ENCODE measurements at regions not wholly inside any gene's neighbourhood (a gene's known extent, or its start where the extent isn't known, plus 50 kb on each side); places are given as distances from the start of the nearest gene placed in this dataset.

DNA sequence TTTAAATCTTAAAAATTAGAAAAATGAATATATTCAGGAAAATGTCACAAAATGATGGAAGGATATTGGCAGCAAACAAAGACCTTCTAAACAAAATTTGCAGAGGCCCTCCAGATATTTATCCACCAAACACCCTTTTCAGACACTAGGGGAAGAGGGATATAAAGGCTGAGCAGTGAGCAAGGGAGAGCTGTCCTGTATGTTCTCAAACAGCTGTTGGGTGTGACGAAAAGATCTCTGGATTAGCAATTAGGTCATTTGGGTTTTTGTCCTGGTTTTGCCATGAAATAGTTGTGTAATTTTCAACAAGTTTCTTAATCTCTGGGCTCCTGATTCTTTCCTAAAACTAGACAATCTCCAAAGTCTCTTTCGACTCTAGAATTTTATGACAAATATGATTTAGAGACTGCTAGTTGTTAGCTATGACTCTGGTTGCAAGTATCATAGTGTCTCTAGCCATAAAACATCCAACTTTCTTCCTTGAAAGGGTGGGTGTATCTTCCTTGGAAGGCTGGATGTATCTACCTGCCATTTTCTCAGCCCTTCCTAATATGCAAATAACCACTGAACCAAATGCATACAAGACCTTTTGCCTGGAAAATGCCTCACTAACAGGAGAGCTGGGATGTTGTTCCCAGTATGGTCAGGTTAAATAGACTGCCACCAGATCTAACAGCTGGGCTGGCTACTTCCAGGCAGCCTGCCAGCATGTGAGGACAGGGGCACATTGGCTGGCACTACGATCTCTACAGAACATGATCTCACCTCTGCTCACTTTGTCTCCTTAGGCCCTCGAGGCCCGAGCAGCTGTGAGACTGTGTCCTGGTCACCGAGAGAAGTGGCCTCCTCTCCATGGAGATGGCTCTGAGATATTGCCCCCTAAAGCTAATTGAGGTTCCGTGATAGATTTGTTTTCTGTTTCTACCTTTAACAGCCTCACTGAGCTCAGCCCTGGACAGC lies 225.5 kb upstream of the JADE1 start:
- ChIA-PET POLR2A (ENCODE audit: unreplicated experiment) (no interaction called here), CTCF (interaction anchor here (0.9 kb wide), 1 partner anchor 9 kb away, joined by 4 read pairs; no protein-coding TSS in a partner anchor)
- Histone ChIP-seq H3K4me3 (ENCODE audit: insufficient read depth, low read depth, low read length) (no peak overlapping the region), H3K9ac (ENCODE audit: low read depth, low read length) (no peak overlapping the region), H3K79me1 (ENCODE audit: low read depth in 1 of 2, low read length in 2 of 2) (no peaks in the 10 kb centered on the region), H3K4ac (ENCODE audit: low read depth, low read length) (no peak overlapping the region), H4K8ac (ENCODE audit: low read depth in 2 of 2, low read length in 2 of 2) (no peak overlapping the region), H3K9me3 (ENCODE audit: control insufficient read depth, insufficient read depth, low read length) (no peaks in the 10 kb centered on the region), H3K14ac (replicated peaks; ENCODE audit: low read depth, low read length) (no peak overlapping the region), H2AK9ac (replicated peaks; ENCODE audit: low read depth, low read length, poor library complexity) (no peak overlapping the region), H3K18ac (ENCODE audit: low read depth, low read length) (no peak overlapping the region), H3K27me3 (ENCODE audit: control insufficient read depth, insufficient read depth, low read length) (no peaks in the 10 kb centered on the region), H2BK120ac (ENCODE audit: low read depth, low read length) (no peak overlapping the region), H3K4me2 (ENCODE audit: low read depth, low read length) (no peak overlapping the region), H3K36me3 (ENCODE audit: control insufficient read depth, insufficient read depth, low read length) (no peaks in the 10 kb centered on the region), H3K4me1 (ENCODE audit: control insufficient read depth, insufficient read depth, low read length) (no peaks in the 10 kb centered on the region), H2BK5ac (ENCODE audit: low read depth, low read length, poor library complexity, severe bottlenecking) (no peak overlapping the region), H3K56ac (ENCODE audit: extremely low read depth, insufficient read depth, low read length) (no peak overlapping the region), H4K91ac (ENCODE audit: insufficient read depth, low read depth, low read length) (no peak overlapping the region), H2BK15ac (ENCODE audit: low read depth, low read length) (no peak overlapping the region), H3K23ac (ENCODE audit: low read depth, low read length) (no peak overlapping the region), H2AFZ (replicated peaks; ENCODE audit: low read length, poor library complexity) (no peak overlapping the region), H4K5ac (ENCODE audit: low read depth, low read length) (no peak overlapping the region), H3K9me1 (ENCODE audit: insufficient read depth, low read length) (no peaks in the 10 kb centered on the region), H2AK5ac (ENCODE audit: low read depth, low read length) (no peak overlapping the region), H2BK20ac (ENCODE audit: low read depth, low read length) (no peak overlapping the region), H3K27ac (ENCODE audit: insufficient read depth, low read length) (no peak overlapping the region), H4K20me1 (ENCODE audit: insufficient read depth, low read length) (no peaks in the 10 kb centered on the region)
- in situ Hi-C loops (cut with MboI; ENCODE audit: low sequenced_read_pairs), result no loop called here
- intact Hi-C loops (cut with micrococcal nuclease), result no loop called here
- ATAC-seq (ENCODE audit: low read depth) (no peak), DNase-seq (no peak)
- dilution Hi-C loops (cut with HindIII; ENCODE audit: low sequenced_read_pairs, unreplicated experiment), result no loop called here
- 100% methylated on average over 1 of the region's 7 CpGs; no CpG with 5 or more reads in 1 of the 2 experiments for WGBS, 2 experiments (ENCODE audit: extremely low coverage in 2 of 2, insufficient read length in 1 of 2)
- BruUV-seq (replicated peaks), result no TSS peak
- no peak for TF ChIP-seq SMC3 (IDR thresholded peaks at IDR 0.05; ENCODE audit: low read depth, low read length)
- TF ChIP-seq NFE2L2 (IDR thresholded peaks at IDR 0.05; ENCODE audit: low read depth, low read length), result no peak
- TF ChIP-seq RFX5 (IDR thresholded peaks at IDR 0.05; ENCODE audit: low read depth, low read length), result no peak
- no peak for TF ChIP-seq POLR2A (IDR thresholded peaks at IDR 0.05; ENCODE audit: low read depth, low read length)
- TF ChIP-seq, protein P1, sequence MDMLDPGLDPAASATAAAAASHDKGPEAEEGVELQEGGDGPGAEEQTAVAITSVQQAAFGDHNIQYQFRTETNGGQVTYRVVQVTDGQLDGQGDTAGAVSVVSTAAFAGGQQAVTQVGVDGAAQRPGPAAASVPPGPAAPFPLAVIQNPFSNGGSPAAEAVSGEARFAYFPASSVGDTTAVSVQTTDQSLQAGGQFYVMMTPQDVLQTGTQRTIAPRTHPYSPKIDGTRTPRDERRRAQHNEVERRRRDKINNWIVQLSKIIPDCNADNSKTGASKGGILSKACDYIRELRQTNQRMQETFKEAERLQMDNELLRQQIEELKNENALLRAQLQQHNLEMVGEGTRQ (IDR thresholded peaks at IDR 0.05; ENCODE audit: low read depth, low read length), result no peak
- TF ChIP-seq RCOR1 (IDR thresholded peaks at IDR 0.05; ENCODE audit: insufficient replicate concordance, low read length), result no peak
- TF ChIP-seq RAD21 (IDR thresholded peaks at IDR 0.05; ENCODE audit: low read length), result no peak
- TF ChIP-seq MAZ (IDR thresholded peaks at IDR 0.05; ENCODE audit: borderline replicate concordance, low read depth, low read length), result no peak
- TF ChIP-seq, protein P2, sequence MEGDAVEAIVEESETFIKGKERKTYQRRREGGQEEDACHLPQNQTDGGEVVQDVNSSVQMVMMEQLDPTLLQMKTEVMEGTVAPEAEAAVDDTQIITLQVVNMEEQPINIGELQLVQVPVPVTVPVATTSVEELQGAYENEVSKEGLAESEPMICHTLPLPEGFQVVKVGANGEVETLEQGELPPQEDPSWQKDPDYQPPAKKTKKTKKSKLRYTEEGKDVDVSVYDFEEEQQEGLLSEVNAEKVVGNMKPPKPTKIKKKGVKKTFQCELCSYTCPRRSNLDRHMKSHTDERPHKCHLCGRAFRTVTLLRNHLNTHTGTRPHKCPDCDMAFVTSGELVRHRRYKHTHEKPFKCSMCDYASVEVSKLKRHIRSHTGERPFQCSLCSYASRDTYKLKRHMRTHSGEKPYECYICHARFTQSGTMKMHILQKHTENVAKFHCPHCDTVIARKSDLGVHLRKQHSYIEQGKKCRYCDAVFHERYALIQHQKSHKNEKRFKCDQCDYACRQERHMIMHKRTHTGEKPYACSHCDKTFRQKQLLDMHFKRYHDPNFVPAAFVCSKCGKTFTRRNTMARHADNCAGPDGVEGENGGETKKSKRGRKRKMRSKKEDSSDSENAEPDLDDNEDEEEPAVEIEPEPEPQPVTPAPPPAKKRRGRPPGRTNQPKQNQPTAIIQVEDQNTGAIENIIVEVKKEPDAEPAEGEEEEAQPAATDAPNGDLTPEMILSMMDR (conservative IDR thresholded peaks at IDR 0.05; ENCODE audit: low read depth, low read length), result no peak
- TF ChIP-seq, protein P3, sequence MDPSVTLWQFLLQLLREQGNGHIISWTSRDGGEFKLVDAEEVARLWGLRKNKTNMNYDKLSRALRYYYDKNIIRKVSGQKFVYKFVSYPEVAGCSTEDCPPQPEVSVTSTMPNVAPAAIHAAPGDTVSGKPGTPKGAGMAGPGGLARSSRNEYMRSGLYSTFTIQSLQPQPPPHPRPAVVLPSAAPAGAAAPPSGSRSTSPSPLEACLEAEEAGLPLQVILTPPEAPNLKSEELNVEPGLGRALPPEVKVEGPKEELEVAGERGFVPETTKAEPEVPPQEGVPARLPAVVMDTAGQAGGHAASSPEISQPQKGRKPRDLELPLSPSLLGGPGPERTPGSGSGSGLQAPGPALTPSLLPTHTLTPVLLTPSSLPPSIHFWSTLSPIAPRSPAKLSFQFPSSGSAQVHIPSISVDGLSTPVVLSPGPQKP (IDR thresholded peaks at IDR 0.05; ENCODE audit: borderline replicate concordance, low read depth, low read length), result no peak
- TF ChIP-seq CHD1 (IDR thresholded peaks at IDR 0.05; ENCODE audit: low read depth, low read length), result no peak
- no peak for TF ChIP-seq CEBPB (IDR thresholded peaks at IDR 0.05; ENCODE audit: low read depth, low read length)
- no peak for TF ChIP-seq MAFK (IDR thresholded peaks at IDR 0.05; ENCODE audit: low read depth, low read length)
- TF ChIP-seq BHLHE40 (IDR thresholded peaks at IDR 0.05; ENCODE audit: low read depth, low read length), result no peak
- no peak for TF ChIP-seq MXI1 (IDR thresholded peaks at IDR 0.05; ENCODE audit: borderline replicate concordance, low read depth, low read length)

All from IMR-90 (cell line).